Urinary bladder (tissue), 3 donors: ENCODE measurements at regions not wholly inside any gene's neighbourhood (a gene's known extent, or its start where the extent isn't known, plus 50 kb on each side); places are given as distances from the start of the nearest gene placed in this dataset.
"Not testable (repeated sequence)": the region's sequence is repeated elsewhere in the genome, so short reads cannot be mapped to it uniquely, and the experiment has no call there.

ENCODE experiments used
- DNase-seq: peaks from one replicate; pipeline ENCODE4 v3.0.0-alpha.2; 2015; ENCODE audit errors: extremely low spot score
- H3K27ac ChIP-seq: one replicate; pipeline ENCODE4 v1.5.1; 2013; ENCODE audit warnings: low read depth, mild to moderate bottlenecking, moderate library complexity
- H3K36me3 ChIP-seq: one replicate; pipeline ENCODE4 v1.6.1; 2013; ENCODE audit warnings: mild to moderate bottlenecking, moderate library complexity; ENCODE audit not compliant: insufficient read depth
- H3K4me1 ChIP-seq: one replicate; pipeline ENCODE4 v1.6.1; 2013; ENCODE audit warnings: mild to moderate bottlenecking, moderate library complexity; ENCODE audit not compliant: insufficient read depth
- H3K4me3 ChIP-seq: one replicate; pipeline ENCODE4 v1.5.1; 2013; ENCODE audit warnings: low read depth, low read length
- WGBS: extraction: QIAGEN DNeasy Blood & Tissue Kit; methylation state at CpG from one replicate; pipeline ENCODE4 v1.1.7; 2013; 5-methylcytosine and 5-hydroxymethylcytosine counted together
- donor health status: healthy with polysubstance abuse.
- donor health status: healthy.

GRCh38 chr11:3532958-3533357, 108.8 kb downstream of the ART5 start:
- not testable (repeated sequence) for H3K36me3 ChIP-seq, DNase-seq, H3K4me1 ChIP-seq, H3K27ac ChIP-seq, H3K4me3 ChIP-seq
- WGBS, result 89% methylated on average over 1 of the region's 1 CpG

DNA sequence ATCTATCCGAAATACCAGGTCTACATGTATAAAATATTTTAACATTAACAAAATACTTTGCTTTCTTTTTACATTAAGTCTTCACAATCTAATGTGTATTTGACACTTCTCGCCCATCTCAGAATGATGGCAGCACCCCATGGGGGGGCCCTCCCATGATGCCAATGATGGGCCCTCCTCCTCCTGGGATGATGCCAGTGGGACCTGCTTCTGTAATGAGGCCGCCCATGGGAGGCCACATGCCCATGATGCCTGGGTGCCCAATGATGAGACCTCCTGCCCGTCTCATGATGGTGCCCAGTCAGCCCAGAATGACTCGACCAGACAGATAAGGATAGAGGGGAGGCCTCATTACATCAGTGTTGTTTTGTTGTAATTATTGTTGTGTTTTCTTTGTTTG, 110.5 kb downstream of the ART5 start:
- DNase-seq, H3K27ac ChIP-seq, H3K36me3 ChIP-seq, H3K4me1 ChIP-seq, H3K4me3 ChIP-seq: not testable (repeated sequence)
- 91% methylated on average over 5 of the region's 5 CpGs for WGBS

- not testable (repeated sequence) for H3K4me3 ChIP-seq, H3K27ac ChIP-seq, H3K36me3 ChIP-seq, DNase-seq, H3K4me1 ChIP-seq
These were observed 118.2 kb downstream of the ART5 start for GRCh38 chr11:3523567-3523966.

- H3K36me3 ChIP-seq, H3K4me1 ChIP-seq, DNase-seq, H3K4me3 ChIP-seq, H3K27ac ChIP-seq: not testable (repeated sequence)
These were observed 120.9 kb downstream of the ART5 start for GRCh38 chr11:3520905-3521304.

DNA sequence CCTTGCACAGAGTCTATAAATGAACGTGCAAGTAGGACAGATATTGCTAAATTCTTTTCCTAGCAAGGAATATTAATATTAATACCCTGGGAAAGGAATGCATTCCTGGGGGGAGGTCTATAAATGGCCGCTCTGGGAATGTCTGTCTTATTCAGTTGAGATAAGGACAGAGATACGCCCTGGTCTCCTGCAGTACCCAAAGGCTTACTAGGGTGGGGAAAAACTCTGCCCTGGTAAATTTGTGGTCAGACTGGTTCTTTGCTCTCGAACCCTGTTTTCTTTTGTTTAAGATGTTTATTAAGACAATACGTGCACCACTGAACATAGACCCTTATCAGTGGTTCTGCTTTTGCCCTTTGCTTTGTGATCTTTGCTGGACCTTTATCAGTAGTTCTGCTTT, 122.0 kb downstream of the ART5 start:
- H3K4me3 ChIP-seq, H3K27ac ChIP-seq, DNase-seq, H3K4me1 ChIP-seq, H3K36me3 ChIP-seq: not testable (repeated sequence)
- WGBS, result 84% methylated on average over 5 of the region's 5 CpGs

GRCh38 chr11:3516934-3517567, 124.7 kb downstream of the ART5 start:
- H3K4me3 ChIP-seq, H3K4me1 ChIP-seq, H3K36me3 ChIP-seq, DNase-seq, H3K27ac ChIP-seq: not testable (repeated sequence)
- WGBS, result 74% methylated on average over 4 of the region's 4 CpGs

- not testable (repeated sequence) for H3K4me1 ChIP-seq, H3K36me3 ChIP-seq, H3K4me3 ChIP-seq, H3K27ac ChIP-seq, DNase-seq
- 48% methylated on average over 6 of the region's 6 CpGs for WGBS
These were observed 125.4 kb downstream of the ART5 start for GRCh38 chr11:3516345-3516933.

DNA sequence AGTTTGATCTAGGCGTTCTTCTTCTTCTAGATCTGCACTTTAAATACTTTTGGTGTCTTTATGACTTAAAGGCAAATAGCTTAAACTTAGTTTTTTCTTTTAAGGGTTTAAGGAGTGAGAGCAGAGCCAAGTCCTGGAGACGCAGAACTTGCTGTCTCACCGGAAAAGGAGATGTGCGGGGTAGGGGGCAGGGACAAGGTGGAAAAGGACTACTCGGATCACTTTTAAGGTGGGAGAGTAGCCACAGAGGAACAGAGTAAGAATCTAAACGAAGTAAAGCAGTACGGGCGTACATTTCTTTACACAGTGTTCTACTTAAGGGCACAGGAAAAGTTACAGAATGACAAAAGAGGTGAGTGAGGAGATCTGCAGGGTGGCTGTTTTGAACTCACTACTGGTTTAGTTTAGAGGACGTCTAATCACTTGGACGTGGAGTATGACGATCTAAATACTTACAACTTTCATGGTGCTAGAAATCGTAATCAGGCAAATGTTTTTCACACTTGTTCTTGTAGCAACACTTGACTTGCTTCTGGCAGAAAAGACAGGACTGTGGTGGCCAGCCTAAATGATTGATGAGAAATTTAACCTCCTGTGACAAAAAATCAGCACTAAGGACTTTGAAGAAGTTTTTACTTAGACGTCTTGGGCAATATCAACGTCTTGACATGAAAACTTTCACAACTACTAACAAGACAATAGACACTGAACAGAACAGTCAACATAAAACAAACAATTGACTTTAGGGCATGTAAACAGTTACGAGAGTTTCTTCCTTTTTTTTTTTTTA, 127.0 kb downstream of the ART5 start:
- not testable (repeated sequence) for H3K36me3 ChIP-seq, H3K4me3 ChIP-seq, DNase-seq, H3K27ac ChIP-seq, H3K4me1 ChIP-seq
- WGBS, result 59% methylated on average over 15 of the region's 15 CpGs

- 67% methylated on average over 10 of the region's 12 CpGs for WGBS
- H3K4me3 ChIP-seq, H3K4me1 ChIP-seq, DNase-seq, H3K36me3 ChIP-seq, H3K27ac ChIP-seq: not testable (repeated sequence)
These were observed 128.5 kb downstream of the ART5 start for GRCh38 chr11:3513311-3513710.

DNA sequence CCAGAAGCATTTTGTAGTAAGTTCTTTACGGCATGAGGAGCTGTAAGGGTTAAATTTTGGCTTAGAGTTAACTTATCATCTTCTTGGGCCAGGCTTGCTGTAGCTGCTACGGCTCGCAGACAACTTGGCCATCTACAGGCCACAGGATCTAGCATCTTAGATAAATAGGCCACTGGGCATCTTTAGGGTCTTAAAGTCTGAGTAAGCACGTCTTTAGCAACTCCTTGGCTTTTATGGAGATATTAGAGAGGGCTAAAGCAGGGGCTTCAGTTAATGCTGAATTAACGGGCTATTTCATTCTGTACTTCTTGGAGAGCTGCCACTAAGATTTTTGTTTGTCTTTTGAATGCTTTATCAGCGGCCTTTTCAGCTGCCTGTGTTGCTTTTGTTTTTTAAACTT, 129.0 kb downstream of the ART5 start:
- H3K4me1 ChIP-seq, H3K4me3 ChIP-seq, DNase-seq, H3K27ac ChIP-seq, H3K36me3 ChIP-seq: not testable (repeated sequence)
- 26% methylated on average over 6 of the region's 6 CpGs for WGBS

- peak; percentile 21 for DNase-seq
- not testable (repeated sequence) for H3K4me3 ChIP-seq, H3K4me1 ChIP-seq, H3K36me3 ChIP-seq, H3K27ac ChIP-seq
- WGBS, result 23% methylated on average over 12 of the region's 12 CpGs
These were observed 129.6 kb downstream of the ART5 start for GRCh38 chr11:3512133-3512703.

DNA sequence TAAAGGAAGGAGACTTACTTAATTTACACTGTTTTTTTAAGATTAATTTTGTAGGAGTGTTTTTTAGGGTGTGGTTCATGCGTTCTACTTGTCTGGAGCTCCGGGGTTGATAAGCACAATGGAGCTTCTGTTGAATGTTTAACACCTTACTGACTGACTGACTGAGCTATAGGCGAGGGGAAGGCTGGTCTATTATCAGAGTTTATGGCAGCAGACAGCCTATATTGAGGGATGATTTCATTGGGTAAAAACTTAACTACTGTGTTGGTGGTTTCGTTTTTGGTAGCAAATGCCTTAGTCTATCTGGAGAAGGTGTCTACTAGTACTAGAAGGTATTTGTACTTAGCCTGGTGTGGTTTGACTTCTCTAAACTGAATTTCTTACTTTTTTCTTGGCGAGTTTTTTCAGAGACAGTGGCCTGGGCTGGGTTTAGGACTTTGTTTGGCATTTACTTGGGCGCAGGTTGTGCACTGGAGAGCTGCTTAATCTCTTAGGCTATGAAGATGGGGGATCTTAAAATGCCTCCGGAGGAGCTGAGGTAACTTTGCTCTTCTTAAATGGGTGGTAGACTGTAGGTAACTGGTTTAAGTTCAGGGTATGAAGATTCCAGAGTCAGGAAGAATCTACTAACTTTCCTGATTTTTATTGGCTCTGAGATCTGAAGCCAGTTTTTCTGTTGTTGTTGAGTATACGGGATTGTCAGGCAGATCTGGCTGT, 130.2 kb downstream of the ART5 start:
- WGBS, result 53% methylated on average over 8 of the region's 8 CpGs
- not testable (repeated sequence) for H3K4me3 ChIP-seq, H3K36me3 ChIP-seq, H3K27ac ChIP-seq, DNase-seq, H3K4me1 ChIP-seq

GRCh38 chr11:3509563-3509962, 130.6 kb upstream of the ZNF195 start:
- not testable (repeated sequence) for H3K36me3 ChIP-seq, H3K4me3 ChIP-seq, DNase-seq, H3K4me1 ChIP-seq, H3K27ac ChIP-seq
- WGBS, result 29% methylated on average over 6 of the region's 6 CpGs
